Peyer's patch (tissue), 4 donors: ENCODE measurements at regions not wholly inside any gene's neighbourhood (a gene's known extent, or its start where the extent isn't known, plus 50 kb on each side); places are given as distances from the start of the nearest gene placed in this dataset.

Source experiments
- DNase-seq, 3 donors: peaks; one replicate each; pipeline ENCODE4 v3.0.0-alpha.2; 2017 to 2019
- H3K27ac ChIP-seq, 4 donors: fragments of 200-600 bp; sonication (generic); one replicate each; pipeline ENCODE4 v1.5.1; 2016 to 2019
- H3K27me3 ChIP-seq, 2 donors: fragments of 200-600 bp; sonication (generic); one replicate each; pipeline ENCODE4 v1.5.1; 2019
- H3K36me3 ChIP-seq, 3 donors: fragments of 200-600 bp; sonication (generic); one replicate each; pipeline ENCODE4 v1.5.1; 2016 to 2019
- H3K4me1 ChIP-seq, 4 donors: fragments of 200-600 bp; sonication (generic); one replicate each; pipeline ENCODE4 v1.5.1; 2016 to 2019
- H3K4me3 ChIP-seq, 4 donors: fragments of 200-600 bp; sonication (generic); 1 replicate in 3 of 4; 2 replicates in 1 of 4; pipeline ENCODE4 v1.5.1; 2016 to 2019; ENCODE audit warnings: mild to moderate bottlenecking in 1 of 4
- H3K9me3 ChIP-seq, 4 donors: fragments of 200-600 bp; sonication (generic); one replicate each; pipeline ENCODE4 v1.5.1; 2016 to 2019; ENCODE audit warnings: mild to moderate bottlenecking in 1 of 4
- POLR2A ChIP-seq, 2 donors: fragments of 450-650 bp; IDR thresholded peaks; one replicate each; pipeline ENCODE4 v1.5.1; 2017; ENCODE audit warnings: antibody characterized with exemption in 2 of 2, mild to moderate bottlenecking in 2 of 2, moderate library complexity in 2 of 2
- TF ChIP-seq, protein P1 (sequence below), 6 experiments: fragments of 450-650 bp in 4 of 6; fragments of 200-600 bp in 2 of 6; sonication (generic) in 1 of 6; IDR thresholded peaks; one replicate each; pipeline ENCODE4 v1.5.1; 2017 to 2019; ENCODE audit warnings: antibody characterized with exemption in 6 of 6, mild to moderate bottlenecking in 3 of 6, moderate library complexity in 1 of 6

GRCh38 chr10:55160655-55161283 lies 359.7 kb upstream of the PCDH15 start:
- Histone ChIP-seq H3K36me3 (no peaks in the 10 kb centered on the region), H3K4me1 (no peaks in the 10 kb centered on the region), H3K27ac (no peak overlapping the region), H3K27me3 (no peaks in the 10 kb centered on the region), H3K9me3 (no peaks in the 10 kb centered on the region), H3K4me3 (no peak overlapping the region)
- TF ChIP-seq, protein P1, sequence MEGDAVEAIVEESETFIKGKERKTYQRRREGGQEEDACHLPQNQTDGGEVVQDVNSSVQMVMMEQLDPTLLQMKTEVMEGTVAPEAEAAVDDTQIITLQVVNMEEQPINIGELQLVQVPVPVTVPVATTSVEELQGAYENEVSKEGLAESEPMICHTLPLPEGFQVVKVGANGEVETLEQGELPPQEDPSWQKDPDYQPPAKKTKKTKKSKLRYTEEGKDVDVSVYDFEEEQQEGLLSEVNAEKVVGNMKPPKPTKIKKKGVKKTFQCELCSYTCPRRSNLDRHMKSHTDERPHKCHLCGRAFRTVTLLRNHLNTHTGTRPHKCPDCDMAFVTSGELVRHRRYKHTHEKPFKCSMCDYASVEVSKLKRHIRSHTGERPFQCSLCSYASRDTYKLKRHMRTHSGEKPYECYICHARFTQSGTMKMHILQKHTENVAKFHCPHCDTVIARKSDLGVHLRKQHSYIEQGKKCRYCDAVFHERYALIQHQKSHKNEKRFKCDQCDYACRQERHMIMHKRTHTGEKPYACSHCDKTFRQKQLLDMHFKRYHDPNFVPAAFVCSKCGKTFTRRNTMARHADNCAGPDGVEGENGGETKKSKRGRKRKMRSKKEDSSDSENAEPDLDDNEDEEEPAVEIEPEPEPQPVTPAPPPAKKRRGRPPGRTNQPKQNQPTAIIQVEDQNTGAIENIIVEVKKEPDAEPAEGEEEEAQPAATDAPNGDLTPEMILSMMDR (IDR thresholded peaks at IDR 0.05) = no peak
- TF ChIP-seq POLR2A (IDR thresholded peaks at IDR 0.05) = no peak
- DNase-seq = no peak

GRCh38 chr10:55158633-55159032 lies 357.6 kb upstream of the PCDH15 start:
- no peak overlapping the region for H3K4me3 ChIP-seq

GRCh38 chr10:55146032-55146431 lies 345.0 kb upstream of the PCDH15 start:
- DNase-seq = no peak
- no peaks in the 10 kb centered on the region for H3K4me1 ChIP-seq
- no peak overlapping the region for H3K4me3 ChIP-seq
- no peaks in the 10 kb centered on the region for H3K9me3 ChIP-seq
- no peak overlapping the region for H3K27ac ChIP-seq
- no peak for TF ChIP-seq POLR2A (IDR thresholded peaks at IDR 0.05)
- TF ChIP-seq, protein P1 (IDR thresholded peaks at IDR 0.05) = no peak
- no peaks in the 10 kb centered on the region for H3K36me3 ChIP-seq
- H3K27me3 ChIP-seq = no peaks in the 10 kb centered on the region

More at GRCh38 chr10:55158633-55159032, 357.6 kb upstream of the PCDH15 start:
- DNase-seq = no peak
- no peaks in the 10 kb centered on the region for H3K9me3 ChIP-seq
- H3K27me3 ChIP-seq = peaks cover 0 to 5% of the 10 kb centered on the region in 2 donors
- no peaks in the 10 kb centered on the region for H3K36me3 ChIP-seq
- TF ChIP-seq, protein P1 (IDR thresholded peaks at IDR 0.05) = no peak
- no peak for TF ChIP-seq POLR2A (IDR thresholded peaks at IDR 0.05)
- H3K27ac ChIP-seq = no peak overlapping the region
- no peaks in the 10 kb centered on the region for H3K4me1 ChIP-seq

DNA sequence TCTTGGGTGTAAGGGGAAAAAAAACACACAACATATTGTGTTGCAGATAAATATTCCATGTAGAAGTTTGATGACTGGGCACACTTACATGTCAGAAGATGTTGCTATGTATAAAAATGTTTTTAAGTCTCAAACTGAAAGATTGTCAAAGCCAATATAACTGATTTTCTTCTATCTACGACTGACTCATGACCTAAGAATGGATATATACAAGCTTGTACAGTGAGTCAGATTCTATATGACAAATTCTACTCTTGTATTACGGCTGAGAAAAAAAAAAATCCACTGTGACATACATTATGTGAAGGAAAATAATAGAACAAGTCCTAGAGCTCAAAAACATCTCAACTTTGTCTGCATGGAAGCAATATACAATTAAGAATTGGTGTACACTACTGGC lies 343.0 kb upstream of the PCDH15 start:
- no peaks in the 10 kb centered on the region for H3K27me3 ChIP-seq
- H3K36me3 ChIP-seq = no peaks in the 10 kb centered on the region
- H3K27ac ChIP-seq = no peak overlapping the region
- H3K4me1 ChIP-seq = no peaks in the 10 kb centered on the region
- no peak for DNase-seq
- no peaks in the 10 kb centered on the region for H3K9me3 ChIP-seq
- H3K4me3 ChIP-seq = no peak overlapping the region
- TF ChIP-seq POLR2A (IDR thresholded peaks at IDR 0.05) = no peak
- TF ChIP-seq, protein P1 (IDR thresholded peaks at IDR 0.05) = no peak

DNA sequence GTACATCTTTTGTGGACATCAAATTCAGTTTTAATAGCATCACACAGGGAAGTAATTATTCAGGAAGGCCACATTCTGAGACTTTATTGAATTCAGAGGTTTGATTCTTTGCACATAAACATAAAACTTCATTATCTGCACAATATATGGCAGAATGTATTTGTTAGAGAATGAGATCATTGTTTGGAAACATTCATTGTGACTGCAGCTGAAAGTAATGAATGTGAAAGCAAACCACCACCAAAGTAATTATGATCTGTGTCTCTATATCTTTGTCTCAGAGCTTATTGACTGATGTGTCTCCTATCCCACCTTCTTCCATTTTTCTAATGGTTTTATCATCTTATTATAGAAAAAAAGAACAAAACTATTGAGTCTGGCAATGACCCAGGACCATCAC lies 340.9 kb upstream of the PCDH15 start:
- no peak for TF ChIP-seq POLR2A (IDR thresholded peaks at IDR 0.05)
- TF ChIP-seq, protein P1 (IDR thresholded peaks at IDR 0.05) = no peak
- no peaks in the 10 kb centered on the region for H3K9me3 ChIP-seq
- DNase-seq = no peak
- H3K27me3 ChIP-seq = no peaks in the 10 kb centered on the region
- H3K27ac ChIP-seq = no peak overlapping the region
- H3K4me3 ChIP-seq = no peak overlapping the region
- H3K36me3 ChIP-seq = no peaks in the 10 kb centered on the region
- no peaks in the 10 kb centered on the region for H3K4me1 ChIP-seq

DNA sequence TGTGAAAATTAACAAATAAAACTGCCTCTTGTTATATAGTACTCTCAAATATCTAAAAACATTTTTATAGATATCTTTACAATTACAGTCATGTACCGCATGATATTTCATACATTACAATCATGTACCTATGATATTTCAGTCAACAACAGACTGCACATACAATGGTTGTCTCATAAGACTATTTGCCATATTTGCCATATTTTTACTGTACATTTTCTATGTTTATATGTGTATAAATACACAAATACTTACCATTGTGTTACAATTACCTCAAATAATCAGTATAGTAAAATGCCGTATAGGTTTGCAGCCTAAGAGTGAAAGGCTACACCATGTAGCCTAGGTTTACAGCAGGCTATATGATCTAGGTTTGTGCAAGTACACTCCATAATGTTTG lies 336.0 kb upstream of the PCDH15 start:
- Histone ChIP-seq H3K27me3 (no peaks in the 10 kb centered on the region), H3K4me3 (no peak overlapping the region), H3K27ac (no peak overlapping the region), H3K4me1 (no peaks in the 10 kb centered on the region), H3K9me3 (no peaks in the 10 kb centered on the region), H3K36me3 (no peaks in the 10 kb centered on the region)
- TF ChIP-seq POLR2A (IDR thresholded peaks at IDR 0.05) = no peak
- TF ChIP-seq, protein P1 (IDR thresholded peaks at IDR 0.05) = no peak
- DNase-seq = no peak
